Stomach (tissue), 8 donors: ENCODE measurements at regions not wholly inside any gene's neighbourhood (a gene's known extent, or its start where the extent isn't known, plus 50 kb on each side); places are given as distances from the start of the nearest gene placed in this dataset.
"Not testable (repeated sequence)": the region's sequence is repeated elsewhere in the genome, so short reads cannot be mapped to it uniquely, and the experiment has no call there.

Experiments used
- DNase-seq, 2 donors: peaks; one replicate each; pipeline versions ENCODE4 v3.0.0 to v3.0.0-alpha.2; 2013 to 2019
- H3K27ac ChIP-seq, 5 donors: fragments of 200-600 bp in 4 of 5; sonication (generic) in 4 of 5; one replicate each; pipeline ENCODE4 v1.5.1; 2013 to 2019; ENCODE audit warnings: mild to moderate bottlenecking in 1 of 5, moderate library complexity in 1 of 5
- H3K27me3 ChIP-seq, 3 donors: fragments of 200-600 bp; sonication (generic); one replicate each; pipeline ENCODE4 v1.5.1; 2017 to 2019; ENCODE audit warnings: mixed run types in 1 of 3
- H3K36me3 ChIP-seq, 4 donors: fragments of 200-600 bp; sonication (generic); 1 replicate in 3 of 4; 2 replicates in 1 of 4; pipeline ENCODE4 v1.5.1; 2016 to 2019
- H3K4me1 ChIP-seq, 4 donors: fragments of 200-600 bp; sonication (generic); one replicate each; pipeline ENCODE4 v1.5.1; 2016 to 2019
- H3K4me3 ChIP-seq, 4 donors: fragments of 200-600 bp; sonication (generic) in 3 of 4; one replicate each; pipeline ENCODE4 v1.5.1; 2016 to 2019; ENCODE audit warnings: mild to moderate bottlenecking in 1 of 4
- H3K9me3 ChIP-seq, 4 donors: fragments of 200-600 bp; sonication (generic); one replicate each; pipeline ENCODE4 v1.5.1; 2016 to 2019
- EP300 ChIP-seq: sonication (generic); formaldehyde crosslinking; IDR thresholded peaks from one replicate; pipeline ENCODE4 v1.6.1; 2017; ENCODE audit warnings: antibody characterized with exemption
- POLR2A ChIP-seq, 4 donors: fragments of 450-650 bp; IDR thresholded peaks; one replicate each; pipeline ENCODE4 v1.6.1; 2016; ENCODE audit warnings: antibody characterized with exemption in 4 of 4, control low read depth in 2 of 4, mild to moderate bottlenecking in 1 of 4, moderate library complexity in 1 of 4
- POLR2AphosphoS5 ChIP-seq, 3 donors: sonication (generic); formaldehyde crosslinking; IDR thresholded peaks; one replicate each; pipeline ENCODE4 v1.6.1; 2016; ENCODE audit warnings: antibody characterized with exemption in 3 of 3
- WGBS, 5 donors: extraction: QIAGEN DNeasy Blood & Tissue Kit in 3 of 5; methylation state at CpG; one replicate each; pipeline versions ENCODE4 v1.1.5 to v1.1.7; 2013 to 2018; 5-methylcytosine and 5-hydroxymethylcytosine counted together
- intact Hi-C: fragments of 100-400 bp; cut with DNase I; formaldehyde crosslinking; loops from one replicate; pipeline ENCODE4 v1.15.1; 2023; ENCODE audit warnings: low total_unique reads
- TF ChIP-seq, protein P1 (sequence below), 7 experiments: fragments of 450-650 bp in 4 of 7; fragments of 200-600 bp in 3 of 7; sonication (generic) in 3 of 7; IDR thresholded peaks; one replicate each; pipeline ENCODE4 v1.5.1; 2016 to 2019; ENCODE audit warnings: antibody characterized with exemption in 7 of 7, control low read depth in 2 of 7, mild to moderate bottlenecking in 1 of 7
- donor health status: healthy with polysubstance abuse.
- donor health status: Bipolar disorder and iron deficiency.
- donor health status: healthy.

DNA sequence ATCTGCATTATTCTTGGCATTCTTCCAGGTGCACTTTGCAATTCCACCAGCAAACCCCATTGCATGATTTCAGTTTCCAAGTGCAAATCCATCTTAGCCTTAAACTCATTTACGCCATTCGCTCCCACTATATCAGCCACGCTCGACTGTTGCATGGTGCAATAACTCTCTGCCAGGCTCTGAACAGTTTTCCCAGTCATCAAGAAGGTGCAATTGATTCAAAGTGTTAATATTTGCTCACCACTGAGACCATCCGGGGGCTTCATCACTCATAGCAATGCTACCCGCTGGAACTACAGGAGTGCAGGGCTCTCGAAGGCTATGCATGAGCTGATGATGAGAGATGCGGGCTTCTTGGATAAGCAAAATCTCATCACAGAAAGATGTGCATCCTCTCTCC is 488.2 kb downstream of the OMA1 start:
- no peak overlapping the region for H3K4me3 ChIP-seq
- 66 to 88% (median 72%) methylated on average over 8 of the region's 8 CpGs for WGBS, 5 donors
- no peaks in the 10 kb centered on the region for H3K36me3 ChIP-seq
- H3K9me3 ChIP-seq, result no peaks in the 10 kb centered on the region
- no peaks in the 10 kb centered on the region for H3K4me1 ChIP-seq
- TF ChIP-seq POLR2A (IDR thresholded peaks at IDR 0.05), result no peak
- TF ChIP-seq EP300, result no peak
- TF ChIP-seq POLR2AphosphoS5 (IDR thresholded peaks at IDR 0.05), result no peak
- TF ChIP-seq, protein P1, sequence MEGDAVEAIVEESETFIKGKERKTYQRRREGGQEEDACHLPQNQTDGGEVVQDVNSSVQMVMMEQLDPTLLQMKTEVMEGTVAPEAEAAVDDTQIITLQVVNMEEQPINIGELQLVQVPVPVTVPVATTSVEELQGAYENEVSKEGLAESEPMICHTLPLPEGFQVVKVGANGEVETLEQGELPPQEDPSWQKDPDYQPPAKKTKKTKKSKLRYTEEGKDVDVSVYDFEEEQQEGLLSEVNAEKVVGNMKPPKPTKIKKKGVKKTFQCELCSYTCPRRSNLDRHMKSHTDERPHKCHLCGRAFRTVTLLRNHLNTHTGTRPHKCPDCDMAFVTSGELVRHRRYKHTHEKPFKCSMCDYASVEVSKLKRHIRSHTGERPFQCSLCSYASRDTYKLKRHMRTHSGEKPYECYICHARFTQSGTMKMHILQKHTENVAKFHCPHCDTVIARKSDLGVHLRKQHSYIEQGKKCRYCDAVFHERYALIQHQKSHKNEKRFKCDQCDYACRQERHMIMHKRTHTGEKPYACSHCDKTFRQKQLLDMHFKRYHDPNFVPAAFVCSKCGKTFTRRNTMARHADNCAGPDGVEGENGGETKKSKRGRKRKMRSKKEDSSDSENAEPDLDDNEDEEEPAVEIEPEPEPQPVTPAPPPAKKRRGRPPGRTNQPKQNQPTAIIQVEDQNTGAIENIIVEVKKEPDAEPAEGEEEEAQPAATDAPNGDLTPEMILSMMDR (IDR thresholded peaks at IDR 0.05), result no peak
- intact Hi-C loops, result no loop called here
- no peak overlapping the region for H3K27ac ChIP-seq
- H3K27me3 ChIP-seq, result no peaks in the 10 kb centered on the region
- no peak for DNase-seq

DNA sequence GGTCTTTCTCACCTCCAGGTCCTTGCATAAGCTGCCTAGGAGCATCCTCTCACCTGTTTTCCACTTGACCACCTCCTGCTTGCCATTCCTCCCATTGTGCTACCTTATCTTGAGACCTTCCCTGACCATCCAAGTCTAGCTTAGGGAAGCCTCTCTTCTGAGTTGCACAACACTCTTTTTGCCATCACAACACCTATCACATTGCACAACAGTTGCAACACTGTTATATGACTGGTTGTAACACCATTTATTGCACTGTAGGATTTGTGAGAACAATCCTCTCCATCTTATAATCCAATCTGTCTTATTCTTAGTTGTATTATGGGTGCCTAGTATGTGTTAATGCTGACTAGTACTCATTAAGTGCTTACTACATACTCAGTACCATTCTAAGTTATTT is 488.7 kb downstream of the OMA1 start:
- Histone ChIP-seq H3K9me3 (no peaks in the 10 kb centered on the region), H3K36me3 (no peaks in the 10 kb centered on the region), H3K4me1 (no peaks in the 10 kb centered on the region), H3K27me3 (no peaks in the 10 kb centered on the region), H3K4me3 (no peak overlapping the region), H3K27ac (no peak overlapping the region)
- DNase-seq, result no peak
- intact Hi-C loops, result no loop called here
- TF ChIP-seq, protein P1 (IDR thresholded peaks at IDR 0.05), result no peak
- TF ChIP-seq POLR2A (IDR thresholded peaks at IDR 0.05) (no peak), EP300 (no peak), POLR2AphosphoS5 (IDR thresholded peaks at IDR 0.05) (no peak)

DNA sequence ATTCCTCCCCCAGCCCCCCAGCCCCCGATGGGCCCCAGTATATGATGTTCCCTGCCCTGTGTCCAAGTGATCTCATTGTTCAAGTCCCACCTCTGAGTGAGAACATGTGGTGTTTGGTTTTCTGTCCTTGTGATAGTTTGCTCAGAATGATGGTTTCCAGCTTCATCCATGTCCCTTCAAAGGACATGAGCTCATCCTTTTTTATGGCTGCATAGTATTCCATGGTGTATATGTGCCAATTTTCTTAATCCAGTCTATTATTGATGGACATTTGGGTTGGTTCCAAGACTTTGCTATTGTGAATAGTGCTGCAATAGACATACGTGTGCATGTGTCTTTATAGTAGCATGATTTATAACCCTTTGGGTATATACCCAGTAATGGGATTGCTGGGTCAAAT is 495.3 kb downstream of the OMA1 start:
- 79 to 100% (median 92%) methylated on average over 2 of the region's 2 CpGs for WGBS, 5 donors
- H3K4me1 ChIP-seq, H3K9me3 ChIP-seq, H3K27ac ChIP-seq, DNase-seq, H3K4me3 ChIP-seq, H3K27me3 ChIP-seq, H3K36me3 ChIP-seq, intact Hi-C loops: not testable (repeated sequence)

DNA sequence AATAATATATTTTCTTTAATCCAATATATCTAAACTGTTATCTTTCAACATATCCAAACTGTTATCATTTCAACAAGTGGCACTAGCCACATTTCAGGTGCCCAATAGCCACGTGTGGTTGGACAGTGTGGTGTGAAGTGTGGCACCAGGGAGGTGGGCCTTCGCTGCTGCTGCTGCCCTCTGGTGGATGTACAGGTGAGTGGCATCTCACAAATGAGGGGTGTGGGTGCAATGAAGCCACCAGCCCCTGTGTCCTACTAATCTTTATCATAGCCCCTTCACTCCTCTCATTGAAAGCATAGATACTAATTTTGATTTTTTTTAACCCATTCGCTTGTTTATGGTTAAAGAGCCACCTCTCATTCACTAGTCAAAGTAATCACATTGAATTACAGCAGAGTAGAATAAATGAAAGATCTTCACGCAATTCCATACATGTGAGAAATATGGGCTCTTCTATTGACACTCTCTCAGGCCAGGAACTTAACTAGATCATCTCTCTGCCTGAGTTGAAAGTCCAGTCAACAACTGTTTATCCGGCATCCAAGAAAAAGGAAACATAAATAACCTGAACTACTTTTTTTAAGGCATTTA is 499.2 kb downstream of the OMA1 start:
- DNase-seq, result peak in 1 of 2 donors; percentile 44
- Histone ChIP-seq H3K36me3 (no peaks in the 10 kb centered on the region), H3K27ac (no peak overlapping the region), H3K27me3 (no peaks in the 10 kb centered on the region), H3K4me3 (no peak overlapping the region), H3K9me3 (no peaks in the 10 kb centered on the region), H3K4me1 (no peaks in the 10 kb centered on the region)
- intact Hi-C loops, result no loop called here
- 59 to 67% (median 65%) methylated on average over 5 of the region's 5 CpGs for WGBS, 5 donors
- no peak for TF ChIP-seq POLR2A (IDR thresholded peaks at IDR 0.05)
- TF ChIP-seq POLR2AphosphoS5 (IDR thresholded peaks at IDR 0.05), result no peak
- TF ChIP-seq, protein P1 (IDR thresholded peaks at IDR 0.05), result peak in 4 of 7 experiments; percentile 40 to 60 (median 48)
- no peak for TF ChIP-seq EP300

DNA sequence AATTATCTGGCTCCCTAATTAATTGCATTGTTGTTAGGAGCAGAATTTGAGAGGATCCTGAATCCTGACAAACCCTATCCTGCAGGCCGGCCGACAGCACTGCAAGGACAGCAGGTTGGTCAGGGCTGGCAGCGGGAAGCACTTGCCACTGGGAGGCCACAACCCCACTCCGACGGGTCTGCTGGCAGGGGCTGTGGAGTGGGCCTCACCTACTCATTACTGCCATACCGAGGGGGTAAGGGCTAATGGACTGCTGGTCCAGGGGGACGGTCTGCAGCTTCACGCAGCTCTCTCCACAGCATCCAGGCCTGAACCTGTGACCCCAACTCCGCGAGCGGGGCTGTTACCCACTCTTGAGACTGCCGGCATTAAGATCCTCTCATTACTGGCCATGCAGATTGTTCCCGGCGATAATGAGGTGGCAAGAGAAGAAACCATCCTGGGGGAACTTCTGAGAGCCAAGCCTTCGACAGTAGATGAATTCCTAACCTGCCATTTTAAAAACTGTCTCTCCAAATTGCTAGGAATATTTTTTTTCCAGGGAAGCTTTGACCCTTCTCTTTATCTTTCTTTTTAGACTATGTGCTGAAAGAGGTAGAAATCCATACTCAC is 501.3 kb downstream of the OMA1 start:
- no peak overlapping the region for H3K4me3 ChIP-seq
- H3K27ac ChIP-seq, result no peak overlapping the region
- WGBS, 5 donors, result 79 to 93% (median 85%) methylated on average over 14 to 15 of the region's 15 CpGs
- DNase-seq, result no peak
- no peaks in the 10 kb centered on the region for H3K36me3 ChIP-seq
- intact Hi-C loops, result no loop called here
- no peaks in the 10 kb centered on the region for H3K27me3 ChIP-seq
- H3K9me3 ChIP-seq, result no peaks in the 10 kb centered on the region
- H3K4me1 ChIP-seq, result no peaks in the 10 kb centered on the region
- TF ChIP-seq, protein P1 (IDR thresholded peaks at IDR 0.05), result no peak
- TF ChIP-seq POLR2A (IDR thresholded peaks at IDR 0.05) (no peak), EP300 (no peak), POLR2AphosphoS5 (IDR thresholded peaks at IDR 0.05) (no peak)
